KMS-11 (cell line): ENCODE measurements at regions not wholly inside any gene's neighbourhood (a gene's known extent, or its start where the extent isn't known, plus 50 kb on each side); places are given as distances from the start of the nearest gene placed in this dataset.

ENCODE experiments used
- H2AFZ ChIP-seq: fragments of 200-600 bp; sonication (generic); 2 replicates; pipeline ENCODE4 v1.6.1; 2016; ENCODE audit warnings: antibody characterized with exemption, mixed run types, low read depth
- H3K27ac ChIP-seq: fragments of 200-600 bp; sonication (generic); 2 replicates; pipeline ENCODE4 v1.6.1; 2016; ENCODE audit warnings: mild to moderate bottlenecking, mixed run types
- H3K27me3 ChIP-seq: fragments of 200-600 bp; sonication (generic); 2 replicates; pipeline ENCODE4 v1.6.1; 2017; ENCODE audit warnings: mild to moderate bottlenecking, low read depth, mixed run types, moderate library complexity; ENCODE audit not compliant: insufficient read depth
- H3K36me3 ChIP-seq: fragments of 200-600 bp; sonication (generic); 2 replicates; pipeline ENCODE4 v1.6.1; 2017; ENCODE audit warnings: mild to moderate bottlenecking, mixed run types; ENCODE audit not compliant: insufficient read depth
- H3K4me1 ChIP-seq: fragments of 200-600 bp; sonication (generic); 2 replicates; pipeline ENCODE4 v1.6.1; 2016; ENCODE audit warnings: mild to moderate bottlenecking, low read depth, mixed run types; ENCODE audit not compliant: poor library complexity, severe bottlenecking
- H3K4me2 ChIP-seq: fragments of 200-600 bp; sonication (generic); 2 replicates; pipeline ENCODE4 v1.7.0; 2016; ENCODE audit warnings: mild to moderate bottlenecking, mixed run types
- H3K4me3 ChIP-seq: fragments of 200-600 bp; sonication (generic); IDR thresholded peaks from 2 replicates; pipeline ENCODE4 v1.6.1; 2017; ENCODE audit warnings: low read depth, low read length, mixed read lengths; ENCODE audit not compliant: insufficient read depth
- H3K79me2 ChIP-seq: fragments of 200-600 bp; sonication (generic); 2 replicates; pipeline ENCODE4 v1.6.1; 2016; ENCODE audit warnings: low read depth, mixed run types; ENCODE audit not compliant: insufficient read depth
- H3K9ac ChIP-seq: fragments of 200-600 bp; sonication (generic); 2 replicates; pipeline ENCODE4 v1.6.1; 2016; ENCODE audit warnings: mild to moderate bottlenecking, mixed run types
- H4K20me1 ChIP-seq: fragments of 200-600 bp; sonication (generic); 2 replicates; pipeline ENCODE4 v1.6.1; 2016; ENCODE audit warnings: mild to moderate bottlenecking, mixed run types; ENCODE audit not compliant: insufficient read depth
- TF ChIP-seq, protein P1 (sequence below): fragments of 200-600 bp; sonication (generic); conservative IDR thresholded peaks from 2 replicates; pipeline ENCODE4 v1.6.1; 2017; ENCODE audit warnings: low read depth, mild to moderate bottlenecking, antibody characterized with exemption, low read length, moderate library complexity, mixed read lengths

DNA sequence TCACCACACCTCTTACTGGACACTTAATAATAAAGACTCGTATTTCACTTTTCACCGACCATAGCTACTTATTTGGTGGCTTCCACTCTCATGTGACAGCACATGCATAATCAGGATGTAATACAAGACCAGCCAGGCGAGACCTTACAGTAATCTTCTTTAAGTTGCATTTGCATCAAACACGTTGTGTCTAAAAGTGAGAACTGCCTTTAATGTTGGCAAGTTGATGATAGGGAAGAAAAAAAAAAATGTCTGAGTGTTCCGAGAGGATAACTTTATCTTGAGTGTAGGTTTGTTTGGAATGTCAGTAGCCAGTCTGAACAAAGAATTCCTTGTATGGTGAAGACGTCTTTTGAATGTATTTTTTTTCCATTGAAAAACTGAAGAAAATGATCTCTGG, 440.4 kb downstream of the ADAMTS20 start:
- Histone ChIP-seq H3K9ac (no peak overlapping the region), H3K36me3 (no peaks in the 10 kb centered on the region), H3K27me3 (no peaks in the 10 kb centered on the region), H3K4me3 (no peak overlapping the region), H3K79me2 (no peaks in the 10 kb centered on the region), H3K4me1 (no peaks in the 10 kb centered on the region), H3K4me2 (no peak overlapping the region), H4K20me1 (no peaks in the 10 kb centered on the region), H3K27ac (no peak overlapping the region), H2AFZ (no peak overlapping the region)
- TF ChIP-seq, protein P1, sequence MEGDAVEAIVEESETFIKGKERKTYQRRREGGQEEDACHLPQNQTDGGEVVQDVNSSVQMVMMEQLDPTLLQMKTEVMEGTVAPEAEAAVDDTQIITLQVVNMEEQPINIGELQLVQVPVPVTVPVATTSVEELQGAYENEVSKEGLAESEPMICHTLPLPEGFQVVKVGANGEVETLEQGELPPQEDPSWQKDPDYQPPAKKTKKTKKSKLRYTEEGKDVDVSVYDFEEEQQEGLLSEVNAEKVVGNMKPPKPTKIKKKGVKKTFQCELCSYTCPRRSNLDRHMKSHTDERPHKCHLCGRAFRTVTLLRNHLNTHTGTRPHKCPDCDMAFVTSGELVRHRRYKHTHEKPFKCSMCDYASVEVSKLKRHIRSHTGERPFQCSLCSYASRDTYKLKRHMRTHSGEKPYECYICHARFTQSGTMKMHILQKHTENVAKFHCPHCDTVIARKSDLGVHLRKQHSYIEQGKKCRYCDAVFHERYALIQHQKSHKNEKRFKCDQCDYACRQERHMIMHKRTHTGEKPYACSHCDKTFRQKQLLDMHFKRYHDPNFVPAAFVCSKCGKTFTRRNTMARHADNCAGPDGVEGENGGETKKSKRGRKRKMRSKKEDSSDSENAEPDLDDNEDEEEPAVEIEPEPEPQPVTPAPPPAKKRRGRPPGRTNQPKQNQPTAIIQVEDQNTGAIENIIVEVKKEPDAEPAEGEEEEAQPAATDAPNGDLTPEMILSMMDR, result no peak

DNA sequence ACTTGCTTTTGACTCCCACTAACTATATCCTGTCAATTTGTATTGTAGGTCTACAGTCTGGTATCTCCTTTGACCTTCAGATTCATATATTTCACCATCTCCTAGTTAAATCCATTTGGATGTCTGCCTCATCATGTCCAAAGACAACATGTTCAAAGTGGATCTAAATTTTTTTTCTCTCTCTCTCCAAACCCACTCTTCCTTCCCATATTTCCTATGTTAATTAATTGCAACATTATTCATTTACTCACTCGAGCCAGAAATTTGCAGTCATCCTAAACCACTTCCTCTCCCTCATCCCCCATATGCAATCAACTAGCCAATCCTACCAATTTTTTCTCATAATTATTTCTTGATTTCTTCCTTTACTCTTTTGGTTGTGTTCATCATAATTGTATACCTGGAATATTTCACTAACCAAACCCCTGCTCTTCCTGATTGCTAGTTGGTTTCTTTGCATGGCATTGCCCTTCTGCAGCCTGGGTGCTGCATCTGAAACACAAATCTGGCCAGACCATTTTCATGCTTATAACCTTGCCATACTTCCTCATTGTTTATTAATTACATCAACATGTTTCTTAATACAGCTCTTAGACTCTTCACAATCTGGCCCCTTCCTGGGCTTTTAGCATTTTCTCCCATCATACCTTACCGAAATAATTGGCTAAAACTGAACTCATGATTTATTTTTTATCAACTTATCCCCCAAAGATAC, 442.2 kb downstream of the ADAMTS20 start:
- no peak overlapping the region for H3K4me3 ChIP-seq
- TF ChIP-seq, protein P1, result no peak

DNA sequence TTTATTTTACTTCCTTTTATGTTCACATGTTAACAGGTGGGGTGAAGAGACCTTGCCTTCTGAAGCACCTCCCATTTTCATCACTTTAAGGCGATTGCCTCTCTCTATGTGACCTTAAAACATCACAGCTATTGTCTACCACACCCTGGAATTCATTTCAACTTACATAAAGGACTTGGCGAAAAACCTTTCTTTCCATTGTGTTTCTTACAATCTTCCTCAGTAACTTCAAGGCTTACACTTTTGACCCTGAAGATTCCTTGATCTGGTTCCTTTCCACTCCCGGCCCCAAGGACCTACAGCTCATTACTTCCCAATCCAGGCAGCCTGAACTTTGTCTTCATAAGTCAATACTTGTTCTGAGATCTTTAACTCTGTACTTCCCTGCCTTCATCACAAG, 443.3 kb downstream of the ADAMTS20 start:
- Histone ChIP-seq H3K9ac (no peak overlapping the region), H3K4me2 (no peak overlapping the region), H3K36me3 (no peaks in the 10 kb centered on the region), H3K79me2 (no peaks in the 10 kb centered on the region), H4K20me1 (no peaks in the 10 kb centered on the region), H3K27me3 (no peaks in the 10 kb centered on the region), H3K27ac (no peak overlapping the region), H2AFZ (no peak overlapping the region), H3K4me3 (no peak overlapping the region), H3K4me1 (no peaks in the 10 kb centered on the region)
- TF ChIP-seq, protein P1, result no peak

More for the DNA sequence above, 442.2 kb downstream of the ADAMTS20 start:
- Histone ChIP-seq H2AFZ (no peak overlapping the region), H3K4me2 (no peak overlapping the region), H3K27me3 (no peaks in the 10 kb centered on the region), H3K4me1 (no peaks in the 10 kb centered on the region), H3K79me2 (no peaks in the 10 kb centered on the region), H3K36me3 (no peaks in the 10 kb centered on the region), H3K9ac (no peak overlapping the region), H4K20me1 (no peaks in the 10 kb centered on the region), H3K27ac (no peak overlapping the region)

DNA sequence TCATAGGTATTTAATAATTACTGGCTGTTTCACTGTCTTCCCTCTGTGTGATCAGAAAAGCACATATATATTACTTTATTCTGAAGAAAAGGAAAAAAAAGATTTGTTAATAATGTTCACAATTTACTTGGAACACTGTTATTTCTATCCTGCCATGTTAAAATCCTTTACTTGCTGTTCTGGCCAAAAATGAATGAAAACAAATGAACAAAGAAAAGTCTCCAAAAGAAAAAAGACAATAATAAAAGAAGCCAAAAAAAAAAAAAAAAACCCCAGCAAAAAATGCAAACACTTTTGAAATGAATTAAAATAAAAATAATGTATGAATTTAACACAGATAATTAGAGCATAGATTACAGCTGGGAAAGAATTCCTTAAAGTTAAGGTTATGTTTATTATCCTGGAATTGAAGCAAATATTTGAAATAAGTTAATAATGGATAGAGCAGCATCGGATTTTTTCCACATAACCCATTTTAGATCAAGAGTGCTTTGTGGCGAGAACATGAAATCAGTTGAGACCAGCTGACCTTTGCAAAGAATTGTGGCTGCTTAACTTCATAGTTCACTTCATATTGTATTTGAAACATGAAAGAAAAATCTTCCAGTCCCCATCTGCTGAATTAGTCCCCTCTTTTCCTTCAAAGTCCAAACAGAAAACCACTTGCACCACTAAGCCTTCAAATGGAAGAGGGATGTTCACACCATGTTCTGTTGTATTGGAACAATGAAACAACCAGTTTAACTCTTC, 444.8 kb downstream of the ADAMTS20 start:
- H3K4me2 ChIP-seq, result no peak overlapping the region
- no peaks in the 10 kb centered on the region for H3K79me2 ChIP-seq
- H3K4me1 ChIP-seq, result no peaks in the 10 kb centered on the region
- H3K27ac ChIP-seq, result no peak overlapping the region
- no peaks in the 10 kb centered on the region for H3K27me3 ChIP-seq
- no peak overlapping the region for H3K9ac ChIP-seq
- TF ChIP-seq, protein P1, result no peak
- no peak overlapping the region for H2AFZ ChIP-seq
- no peaks in the 10 kb centered on the region for H3K36me3 ChIP-seq
- no peaks in the 10 kb centered on the region for H4K20me1 ChIP-seq
- H3K4me3 ChIP-seq, result no peak overlapping the region
